Cardiac fibroblast (primary cell): ENCODE measurements at regions not wholly inside any gene's neighbourhood (a gene's known extent, or its start where the extent isn't known, plus 50 kb on each side); places are given as distances from the start of the nearest gene placed in this dataset.

ENCODE experiments used
- DNase-seq, 2 donors: peaks; one replicate each; pipeline versions ENCODE4 v3.0.0 to v3.0.0-alpha.2; 2010; ENCODE audit warnings: low read depth in 2 of 2
- H3K4me3 ChIP-seq, 2 donors: replicated peaks in 1 of 2; 1 replicate in 1 of 2; 2 replicates in 1 of 2; pipeline ENCODE4 v1.5.1; 2011; ENCODE audit warnings: low read depth in 2 of 2, low read length in 2 of 2, mild to moderate bottlenecking in 2 of 2, moderate library complexity in 1 of 2
- TF ChIP-seq, protein P1 (sequence below): IDR thresholded peaks from one replicate; pipeline ENCODE4 v1.5.1; 2011; ENCODE audit warnings: low read depth, mild to moderate bottlenecking, low read length, inconsistent platforms

DNA sequence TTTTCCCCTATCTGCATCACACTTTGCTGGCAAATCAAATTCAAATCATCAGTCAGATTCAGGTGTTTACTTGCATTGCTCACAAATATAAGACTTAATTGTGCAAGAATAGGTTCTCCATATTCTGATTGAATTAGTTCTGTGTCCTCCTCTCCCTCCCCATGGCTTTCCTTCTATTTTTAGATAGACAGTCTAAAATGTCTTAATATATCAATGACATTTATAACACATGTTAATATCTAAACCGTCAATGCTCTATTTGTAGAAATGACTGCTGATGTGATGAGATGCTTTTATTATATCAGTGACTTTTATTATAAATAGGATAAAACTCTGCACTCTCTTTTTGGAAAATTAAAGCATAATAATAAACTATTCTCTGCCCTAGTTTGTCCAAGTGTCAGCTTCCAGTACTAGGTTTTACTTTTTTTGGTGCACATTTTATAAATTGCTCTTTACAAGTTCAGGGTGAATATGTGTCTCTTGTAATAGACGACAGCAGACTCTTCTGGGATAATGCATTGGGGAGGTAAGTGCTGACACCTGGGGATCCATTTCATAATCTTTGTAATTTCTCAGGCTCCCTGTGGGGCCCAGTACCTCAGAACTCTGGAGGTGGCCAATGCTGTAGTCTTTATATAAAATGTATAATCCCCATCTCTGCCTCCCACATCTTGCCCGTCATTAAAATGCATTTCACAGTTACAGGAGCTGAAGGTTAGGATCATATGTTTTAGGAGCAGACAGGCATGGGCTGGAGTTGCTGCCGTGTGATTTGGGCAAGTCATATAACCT lies 321.5 kb downstream of the BRINP1 start:
- no peak overlapping the region for H3K4me3 ChIP-seq
- TF ChIP-seq, protein P1, sequence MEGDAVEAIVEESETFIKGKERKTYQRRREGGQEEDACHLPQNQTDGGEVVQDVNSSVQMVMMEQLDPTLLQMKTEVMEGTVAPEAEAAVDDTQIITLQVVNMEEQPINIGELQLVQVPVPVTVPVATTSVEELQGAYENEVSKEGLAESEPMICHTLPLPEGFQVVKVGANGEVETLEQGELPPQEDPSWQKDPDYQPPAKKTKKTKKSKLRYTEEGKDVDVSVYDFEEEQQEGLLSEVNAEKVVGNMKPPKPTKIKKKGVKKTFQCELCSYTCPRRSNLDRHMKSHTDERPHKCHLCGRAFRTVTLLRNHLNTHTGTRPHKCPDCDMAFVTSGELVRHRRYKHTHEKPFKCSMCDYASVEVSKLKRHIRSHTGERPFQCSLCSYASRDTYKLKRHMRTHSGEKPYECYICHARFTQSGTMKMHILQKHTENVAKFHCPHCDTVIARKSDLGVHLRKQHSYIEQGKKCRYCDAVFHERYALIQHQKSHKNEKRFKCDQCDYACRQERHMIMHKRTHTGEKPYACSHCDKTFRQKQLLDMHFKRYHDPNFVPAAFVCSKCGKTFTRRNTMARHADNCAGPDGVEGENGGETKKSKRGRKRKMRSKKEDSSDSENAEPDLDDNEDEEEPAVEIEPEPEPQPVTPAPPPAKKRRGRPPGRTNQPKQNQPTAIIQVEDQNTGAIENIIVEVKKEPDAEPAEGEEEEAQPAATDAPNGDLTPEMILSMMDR = no peak
- no peak for DNase-seq

DNA sequence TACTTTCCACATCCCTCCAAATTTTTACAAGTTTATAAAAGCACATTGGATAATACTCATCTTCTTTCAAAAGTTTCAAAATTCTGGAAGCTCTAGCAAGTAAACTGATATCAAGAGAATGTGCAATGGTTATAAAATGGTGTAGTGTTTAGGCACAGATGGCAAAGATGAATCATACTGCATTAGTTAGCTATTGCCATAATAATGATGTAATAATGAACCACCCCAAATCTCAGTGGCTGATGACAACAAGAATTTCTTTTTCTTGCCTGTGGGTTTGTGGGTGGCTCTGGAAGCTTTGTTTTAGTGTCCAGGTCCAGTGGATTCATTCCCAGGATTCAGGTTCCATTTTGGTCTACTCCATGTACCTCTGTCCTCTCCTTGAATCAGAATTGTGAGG lies 319.0 kb downstream of the BRINP1 start:
- no peak for DNase-seq
- TF ChIP-seq, protein P1 = no peak
- H3K4me3 ChIP-seq = no peak overlapping the region

DNA sequence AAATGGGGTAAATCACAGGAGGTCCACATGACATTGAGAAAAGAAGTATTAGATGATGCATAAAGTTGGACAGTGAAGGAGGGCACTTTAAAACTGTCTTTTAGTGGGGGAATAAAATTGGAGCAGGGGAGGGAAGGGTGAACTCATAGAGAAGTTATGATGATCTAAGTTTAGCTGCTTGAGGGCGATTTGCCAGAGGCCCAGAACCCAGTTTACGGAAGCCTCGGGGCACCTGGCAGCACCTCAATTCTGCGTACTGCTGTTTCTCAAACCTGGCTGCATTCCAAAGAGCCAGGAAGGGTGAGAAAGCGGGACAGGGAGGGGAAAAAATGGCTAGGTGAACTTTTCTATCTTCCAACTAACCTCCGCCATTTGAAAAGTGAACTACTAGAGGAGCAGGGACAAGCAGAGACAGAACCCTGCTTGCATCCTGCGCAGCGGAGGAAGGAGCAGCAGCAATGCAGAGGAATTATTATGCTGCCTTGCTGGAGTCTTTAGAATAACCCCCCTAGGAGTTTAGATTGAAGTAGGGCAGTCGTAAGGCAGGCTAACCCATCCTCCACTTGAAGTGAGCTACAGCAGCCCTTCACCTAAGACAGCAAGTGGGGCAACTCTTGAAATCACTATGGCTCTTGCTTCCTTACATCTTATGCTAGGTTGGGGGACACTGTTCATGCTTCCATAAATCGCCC lies 316.8 kb downstream of the BRINP1 start:
- no peak overlapping the region for H3K4me3 ChIP-seq
- DNase-seq = no peak
- TF ChIP-seq, protein P1 = no peak

DNA sequence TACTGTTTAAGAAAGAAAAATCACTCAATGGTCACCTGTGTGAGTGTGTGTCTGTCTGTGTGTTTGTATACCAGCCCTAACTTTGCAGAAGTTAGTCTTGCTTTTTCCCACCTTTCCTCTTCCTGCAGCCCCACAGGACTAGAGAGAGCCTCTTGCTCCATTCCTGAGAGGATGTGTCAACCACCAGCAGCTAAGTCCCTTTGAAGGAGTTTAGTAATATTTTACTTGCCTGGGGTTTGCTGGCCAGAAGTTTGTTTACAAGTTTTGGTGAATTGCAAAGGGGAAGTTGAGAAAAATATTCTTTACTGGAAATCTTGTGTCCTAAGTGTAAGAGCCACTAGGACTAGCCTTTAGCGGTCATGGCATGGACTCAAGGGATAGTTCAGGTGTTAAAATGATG lies 316.2 kb downstream of the BRINP1 start:
- no peak overlapping the region for H3K4me3 ChIP-seq
- no peak for DNase-seq
- TF ChIP-seq, protein P1 = no peak

DNA sequence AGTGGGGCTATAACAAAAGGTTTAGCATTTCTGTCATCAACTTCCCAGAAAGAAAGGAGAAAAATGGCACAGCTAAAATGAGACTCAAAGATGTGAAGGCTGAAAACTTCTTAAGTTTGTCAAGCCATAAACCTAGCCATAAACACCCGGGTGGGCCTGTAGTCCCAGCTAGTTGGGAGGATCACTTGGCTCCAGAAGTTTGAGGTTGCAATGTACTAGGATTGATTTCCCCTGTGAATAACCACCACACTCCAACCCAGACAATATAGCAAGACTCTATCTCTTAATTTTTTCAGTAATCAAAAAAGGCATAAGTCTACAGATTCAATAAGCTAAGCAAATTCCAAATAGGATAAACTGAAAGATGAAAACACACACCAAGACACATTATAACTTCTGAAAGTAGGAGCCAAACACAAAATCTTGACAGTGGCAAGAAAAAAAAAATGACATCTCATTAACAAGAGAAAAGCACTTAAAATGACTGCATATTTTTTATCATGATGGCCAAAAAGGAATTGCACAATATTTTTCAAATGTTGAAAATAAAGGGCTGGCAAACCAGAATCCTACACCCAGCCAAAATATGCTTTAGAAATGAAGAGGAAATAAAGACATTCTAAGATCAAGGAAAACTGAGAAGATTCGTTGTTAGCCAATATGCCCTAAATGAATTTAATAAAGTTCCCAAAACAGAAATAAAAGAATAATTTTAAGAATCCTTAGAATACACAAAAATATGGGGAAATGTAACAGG lies 308.4 kb downstream of the BRINP1 start:
- no peak overlapping the region for H3K4me3 ChIP-seq
- TF ChIP-seq, protein P1 = no peak
- no peak for DNase-seq

DNA sequence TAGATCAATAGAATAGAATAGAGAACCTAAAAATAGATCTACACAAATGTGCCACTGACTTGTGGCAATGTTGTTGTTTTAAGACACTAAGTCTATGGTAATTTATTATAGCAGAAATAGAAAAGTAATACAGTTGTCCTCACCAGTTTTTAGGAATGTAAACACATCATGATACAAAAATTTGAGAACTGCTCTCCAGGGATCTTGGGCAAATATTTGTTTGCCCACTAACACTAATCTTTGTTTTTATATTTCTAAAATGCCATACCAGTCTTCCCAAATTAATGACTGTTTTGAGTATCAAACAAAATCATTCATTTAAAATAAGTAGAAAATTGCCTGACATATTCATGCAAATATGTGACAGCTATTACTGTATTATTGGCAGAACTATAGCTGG lies 297.6 kb downstream of the BRINP1 start:
- no peak overlapping the region for H3K4me3 ChIP-seq
- TF ChIP-seq, protein P1 = no peak
- DNase-seq = no peak
